GM21367 (cell line): ENCODE measurements at regions not wholly inside any gene's neighbourhood (a gene's known extent, or its start where the extent isn't known, plus 50 kb on each side); places are given as distances from the start of the nearest gene placed in this dataset.

Source experiments
- ATAC-seq: cut with Tn5 transposase; IDR thresholded peaks from one replicate; pipeline ENCODE4 v1.9.1; 2021; ENCODE audit not compliant: unreplicated experiment

DNA sequence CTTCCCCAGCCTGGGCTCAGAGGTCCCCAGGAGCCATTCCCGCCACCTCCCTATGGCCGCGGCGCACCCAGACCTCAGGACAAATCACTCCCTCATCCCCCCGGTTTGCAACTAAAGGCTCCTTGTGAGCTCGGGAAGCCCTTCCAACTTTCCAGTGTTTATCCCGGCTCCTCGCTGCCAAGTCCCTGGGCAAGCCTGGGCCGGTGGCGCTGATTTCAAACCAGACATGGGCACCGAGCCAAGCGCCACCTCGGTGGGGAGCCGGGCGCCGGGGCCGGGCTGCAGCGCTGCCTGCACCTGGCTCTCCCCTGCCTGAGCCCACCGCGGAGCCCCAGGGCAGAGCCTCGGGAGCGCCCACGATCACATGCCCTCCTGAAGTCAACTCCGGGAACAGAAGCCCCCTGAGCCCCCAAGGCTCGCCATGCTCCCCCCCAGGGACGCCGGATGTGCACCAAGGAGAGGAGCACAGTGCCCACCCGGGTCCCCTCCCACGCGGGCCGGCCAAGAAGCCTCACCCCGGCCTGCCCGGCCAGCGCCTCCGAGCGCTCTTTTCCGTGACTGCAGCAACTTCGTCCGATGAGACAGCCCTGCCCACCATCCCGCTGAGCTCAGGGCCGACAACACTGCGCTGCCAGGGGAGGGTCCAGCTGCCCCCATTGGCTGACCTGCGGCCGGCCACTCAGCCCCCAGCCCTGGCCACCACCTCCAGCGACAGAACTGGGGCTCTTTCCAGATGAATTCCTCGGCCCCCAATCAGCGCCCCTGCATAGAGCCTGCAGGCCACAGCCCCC, 50.0 kb downstream of the NCOR2 start:
- no peak for ATAC-seq

DNA sequence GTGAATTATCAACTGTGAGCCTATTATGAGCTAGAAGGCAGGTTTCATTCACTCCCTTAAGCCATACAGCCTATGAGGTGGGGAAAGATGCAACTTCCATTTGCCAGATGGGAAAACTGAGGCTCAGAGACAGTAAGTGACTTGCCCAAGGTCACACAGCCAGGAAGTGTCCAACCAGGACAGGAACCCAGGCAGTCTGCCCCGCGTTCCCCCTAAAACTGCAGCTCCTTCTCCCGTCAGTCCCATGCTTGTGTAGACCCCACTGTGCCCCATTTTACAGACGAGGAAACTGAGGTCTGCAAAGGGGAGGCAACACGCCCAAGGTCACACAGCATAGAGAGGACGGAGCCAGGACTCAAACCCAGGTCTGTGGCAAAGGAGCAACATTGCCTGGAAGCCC, 50.6 kb downstream of the NCOR2 start:
- ATAC-seq = no peak

GRCh38 chr12:124515981-124516380, 51.4 kb downstream of the NCOR2 start:
- ATAC-seq = no peak

GRCh38 chr12:124514996-124515932, 52.1 kb downstream of the NCOR2 start:
- no peak for ATAC-seq

DNA sequence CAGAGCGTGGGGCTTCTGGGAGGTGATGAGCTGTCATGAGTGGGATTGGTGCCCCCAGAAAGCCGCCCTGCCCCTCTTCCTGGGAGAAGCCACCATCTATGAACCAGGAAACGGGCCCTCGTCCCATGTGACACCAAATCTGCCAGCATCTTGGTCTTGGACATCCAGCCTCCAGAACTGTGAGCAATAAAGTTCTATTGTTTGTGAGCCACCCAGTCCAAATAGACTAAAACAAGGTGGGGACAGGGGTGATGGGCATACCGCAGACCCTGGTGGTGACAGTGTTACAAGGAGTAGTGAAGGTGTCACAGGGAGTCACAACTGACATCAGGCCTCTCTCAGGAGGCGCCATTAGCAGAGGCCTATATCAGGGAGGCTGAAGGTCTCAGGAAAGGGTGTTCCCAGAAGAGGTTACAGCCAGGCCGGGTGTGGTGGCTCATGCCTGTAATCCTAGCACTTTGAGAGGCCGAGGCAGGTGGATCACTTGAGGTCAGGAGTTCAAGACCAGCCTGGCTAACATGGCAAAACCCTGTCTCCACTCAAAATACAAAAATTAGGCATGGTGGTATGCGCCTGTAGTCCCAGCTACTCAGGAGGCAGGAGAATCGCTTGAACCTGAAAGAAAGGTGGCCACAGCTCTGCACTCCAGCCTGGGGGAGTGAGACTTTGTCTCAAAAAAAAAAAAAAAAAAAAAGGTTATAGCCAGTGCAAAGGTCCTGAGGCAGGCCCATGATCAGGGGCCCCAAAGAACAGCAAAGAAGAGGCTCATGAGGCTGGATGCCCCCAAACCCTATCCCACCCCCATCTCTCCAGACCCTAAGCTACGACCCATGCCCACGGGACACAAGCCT, 53.0 kb downstream of the NCOR2 start:
- ATAC-seq = no peak

GRCh38 chr12:124513297-124513867, 54.0 kb downstream of the NCOR2 start:
- no peak for ATAC-seq

DNA sequence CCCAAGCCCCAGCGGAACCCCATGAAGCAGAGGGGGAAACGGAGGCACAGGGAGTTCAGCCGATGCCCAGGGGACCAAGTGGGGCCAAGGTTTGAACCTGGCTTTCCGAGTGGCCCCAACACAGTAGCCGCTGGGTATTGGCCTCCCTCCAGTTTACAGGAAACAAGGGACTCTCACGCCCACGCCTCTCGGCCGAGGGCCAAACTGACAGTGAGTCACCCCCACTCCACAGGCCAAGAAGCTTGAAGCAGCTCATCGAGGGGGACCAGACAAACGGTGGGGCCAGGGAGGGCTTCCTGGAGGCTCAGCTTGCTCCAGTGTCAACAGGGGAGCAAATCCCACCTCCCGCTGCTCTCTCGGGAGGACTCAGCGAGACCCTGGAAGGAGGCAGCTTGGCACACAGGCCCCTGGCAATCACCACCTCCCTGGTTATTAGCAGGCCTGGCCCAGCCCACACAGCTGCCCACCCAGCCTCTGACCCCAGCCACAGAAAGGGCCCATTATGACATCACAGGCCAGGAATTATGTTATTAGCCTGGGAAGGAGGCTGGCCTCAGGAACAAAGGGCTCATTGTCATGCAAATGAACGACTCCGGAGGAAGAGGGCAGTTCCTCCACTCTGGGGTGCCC, 54.6 kb downstream of the NCOR2 start:
- ATAC-seq = no peak

- no peak for ATAC-seq
Measured at GRCh38 chr12:124511259-124511985, 56.0 kb downstream of the NCOR2 start.

GRCh38 chr12:124510301-124510970, 57.0 kb downstream of the NCOR2 start:
- ATAC-seq = no peak

DNA sequence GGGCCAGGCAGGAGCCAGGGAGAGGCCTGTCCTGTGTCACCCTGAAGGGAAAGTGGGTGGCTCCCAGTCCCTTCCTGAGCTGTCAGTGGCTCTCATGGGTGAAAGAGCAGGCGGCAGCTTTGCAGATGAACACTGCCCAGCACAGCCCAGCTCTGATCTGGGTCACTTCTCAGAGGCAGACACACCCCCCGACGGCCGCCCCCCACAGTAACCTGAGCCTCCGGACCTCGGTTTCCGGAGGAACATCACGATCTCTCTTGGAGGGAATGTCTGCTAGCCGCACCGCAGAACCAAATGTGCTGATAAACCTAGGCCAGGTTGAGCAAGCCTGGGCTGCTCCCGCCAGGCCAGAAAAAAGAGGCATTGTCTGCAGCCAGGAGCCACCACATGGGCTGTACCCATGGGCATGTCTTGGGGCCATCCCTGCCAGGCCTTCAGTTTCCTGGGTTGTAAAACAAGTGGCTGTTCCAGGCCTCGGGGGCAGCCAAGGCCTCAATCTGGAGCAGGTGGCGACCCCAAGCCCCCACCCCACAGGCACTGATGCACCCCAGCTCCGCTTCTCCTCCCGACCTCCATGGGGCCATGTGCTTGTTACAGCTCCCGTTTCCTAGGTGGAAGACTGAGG, 57.6 kb downstream of the NCOR2 start:
- no peak for ATAC-seq

GRCh38 chr12:124509300-124509675, 58.1 kb downstream of the NCOR2 start:
- ATAC-seq = no peak

DNA sequence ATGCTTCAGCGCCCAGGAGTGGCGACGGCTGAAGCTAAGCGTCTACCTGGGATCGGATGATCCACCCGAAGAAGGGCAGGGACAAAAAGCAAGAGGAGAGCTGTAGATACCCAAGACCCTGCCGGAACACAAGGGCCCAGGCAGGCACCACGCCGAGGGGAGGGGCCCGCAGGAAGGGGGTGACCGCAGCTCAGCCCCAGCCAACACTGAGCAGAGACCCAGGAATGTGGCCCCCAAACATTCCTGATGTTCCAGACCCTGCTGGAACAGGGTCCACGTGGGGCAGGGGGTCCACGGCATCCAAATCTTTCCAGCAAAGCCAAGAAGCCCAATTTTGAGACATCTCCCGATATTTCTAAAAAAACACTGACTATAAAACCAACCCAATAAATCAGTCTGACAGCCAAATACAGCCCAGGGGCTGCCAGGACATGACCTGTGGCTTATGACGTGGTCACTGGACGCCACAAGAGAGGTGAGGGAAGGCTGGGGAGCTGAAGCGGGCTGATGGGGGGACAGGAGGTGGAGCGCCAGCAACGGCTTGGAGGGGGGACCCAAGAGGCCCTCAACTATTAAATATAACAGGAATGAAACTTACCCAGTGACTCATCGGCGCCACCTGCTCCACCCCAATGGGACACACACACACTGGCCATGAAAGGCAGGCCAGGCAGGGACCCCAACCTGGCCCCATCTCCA, 58.9 kb downstream of the NCOR2 start:
- no peak for ATAC-seq

- no peak for ATAC-seq
Measured at GRCh38 chr12:124507188-124508109, 60.0 kb downstream of the NCOR2 start.

DNA sequence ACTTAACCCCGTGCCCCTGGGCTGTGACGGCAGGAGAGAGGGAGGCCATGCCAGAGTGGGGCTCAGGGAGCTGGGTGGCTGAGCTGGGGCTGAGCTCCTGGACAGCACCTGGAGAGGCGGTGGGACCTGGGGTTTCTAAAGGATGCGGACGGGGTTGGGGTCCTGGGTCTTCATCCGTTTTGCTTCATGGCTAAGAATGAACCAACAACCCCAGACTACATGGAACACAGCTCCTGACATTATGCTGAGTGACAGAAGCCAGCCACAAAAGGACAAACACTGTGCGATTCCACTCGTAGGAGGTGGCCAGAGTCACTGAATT, 60.6 kb downstream of the NCOR2 start:
- ATAC-seq = no peak

GRCh38 chr12:124506145-124506831, 61.1 kb downstream of the NCOR2 start:
- ATAC-seq = no peak

DNA sequence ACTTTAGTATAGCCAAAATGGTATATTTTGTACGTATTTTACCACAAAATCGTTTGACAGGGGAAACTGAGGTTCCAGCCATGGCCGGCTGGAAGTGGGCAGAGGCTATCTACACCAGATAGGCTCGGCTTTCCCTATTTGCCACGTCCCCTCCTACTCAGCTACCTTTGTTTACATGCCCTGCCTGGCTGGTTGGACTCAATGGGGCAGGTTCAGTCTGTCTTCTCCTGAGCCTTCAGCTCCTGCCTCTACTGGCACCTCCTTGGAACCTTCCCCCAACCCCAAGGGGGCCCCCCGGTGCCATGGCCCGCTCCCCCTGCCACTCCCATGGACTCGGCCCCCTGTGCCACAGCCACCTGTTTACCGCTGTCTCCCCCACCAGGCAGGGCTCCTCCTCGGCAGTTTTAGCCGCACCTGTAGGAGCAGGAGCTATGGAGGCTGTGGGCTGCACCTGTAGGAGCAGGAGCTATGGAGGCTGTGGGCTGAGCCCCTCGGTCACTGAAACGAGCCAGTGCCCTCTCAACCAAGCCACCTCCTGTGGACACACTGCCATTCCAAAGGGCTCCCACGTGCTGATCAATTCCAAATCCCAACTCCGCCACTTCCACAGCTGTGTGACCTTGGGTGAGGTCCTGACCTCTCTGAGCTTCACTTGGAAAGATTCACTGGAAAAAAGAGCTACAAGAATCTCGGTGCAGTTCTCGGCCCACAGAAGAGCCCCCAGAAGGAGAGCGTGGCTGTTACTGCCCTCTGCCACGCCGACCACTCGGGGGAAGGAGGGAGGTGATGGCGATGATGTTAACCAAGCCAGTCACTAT, 62.2 kb downstream of the NCOR2 start:
- no peak for ATAC-seq
